HG03095 (cell line): ENCODE measurements at regions not wholly inside any gene's neighbourhood (a gene's known extent, or its start where the extent isn't known, plus 50 kb on each side); places are given as distances from the start of the nearest gene placed in this dataset.

Experiments used
- ATAC-seq: cut with Tn5 transposase; IDR thresholded peaks from one replicate; pipeline ENCODE4 v1.9.1; 2021; ENCODE audit warnings: moderate library complexity; ENCODE audit not compliant: unreplicated experiment

GRCh38 chr21:28828021-28828420 lies 164.7 kb downstream of the LTN1 start:
- no peak for ATAC-seq

DNA sequence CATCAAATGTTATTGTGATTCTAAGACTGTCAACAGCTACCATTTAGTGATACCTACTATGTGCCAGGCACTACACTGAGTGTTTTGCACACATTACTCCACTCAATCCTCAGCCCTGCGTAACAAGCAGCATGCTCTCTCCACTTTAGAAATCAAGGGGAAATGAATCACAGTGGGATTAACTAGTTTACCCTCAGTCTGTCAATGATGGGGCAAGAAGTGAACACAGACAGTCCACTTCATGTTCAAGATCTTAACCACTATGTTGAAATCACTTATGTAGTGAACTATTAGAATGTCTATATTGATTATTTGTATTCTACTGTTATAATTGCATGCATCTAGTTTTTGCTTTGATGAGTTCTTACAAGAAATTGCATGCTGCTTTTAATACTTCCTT lies 165.3 kb downstream of the LTN1 start:
- no peak for ATAC-seq

GRCh38 chr21:28826569-28826968 lies 166.1 kb downstream of the LTN1 start:
- ATAC-seq, result no peak

- no peak for ATAC-seq
Measured at GRCh38 chr21:28826021-28826420, 166.7 kb downstream of the LTN1 start.

GRCh38 chr21:28823429-28823828 lies 169.2 kb downstream of the LTN1 start:
- no peak for ATAC-seq

GRCh38 chr21:28822486-28823335 lies 170.0 kb downstream of the LTN1 start:
- no peak for ATAC-seq

DNA sequence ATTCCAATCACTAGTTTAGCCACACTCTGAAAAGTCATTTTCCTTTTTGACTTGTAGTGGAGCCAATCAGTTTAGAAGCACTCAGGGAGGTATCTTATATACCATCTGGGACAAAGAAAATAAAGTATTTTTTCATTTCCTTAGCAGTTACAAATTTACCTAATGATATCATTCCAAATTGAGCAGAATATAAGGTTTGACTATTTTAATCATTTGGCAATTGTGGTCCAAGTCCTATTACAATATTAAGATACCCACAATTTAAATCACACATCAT lies 170.6 kb downstream of the LTN1 start:
- no peak for ATAC-seq

- ATAC-seq, result no peak
Measured at GRCh38 chr21:28821276-28822122, 171.2 kb downstream of the LTN1 start.

DNA sequence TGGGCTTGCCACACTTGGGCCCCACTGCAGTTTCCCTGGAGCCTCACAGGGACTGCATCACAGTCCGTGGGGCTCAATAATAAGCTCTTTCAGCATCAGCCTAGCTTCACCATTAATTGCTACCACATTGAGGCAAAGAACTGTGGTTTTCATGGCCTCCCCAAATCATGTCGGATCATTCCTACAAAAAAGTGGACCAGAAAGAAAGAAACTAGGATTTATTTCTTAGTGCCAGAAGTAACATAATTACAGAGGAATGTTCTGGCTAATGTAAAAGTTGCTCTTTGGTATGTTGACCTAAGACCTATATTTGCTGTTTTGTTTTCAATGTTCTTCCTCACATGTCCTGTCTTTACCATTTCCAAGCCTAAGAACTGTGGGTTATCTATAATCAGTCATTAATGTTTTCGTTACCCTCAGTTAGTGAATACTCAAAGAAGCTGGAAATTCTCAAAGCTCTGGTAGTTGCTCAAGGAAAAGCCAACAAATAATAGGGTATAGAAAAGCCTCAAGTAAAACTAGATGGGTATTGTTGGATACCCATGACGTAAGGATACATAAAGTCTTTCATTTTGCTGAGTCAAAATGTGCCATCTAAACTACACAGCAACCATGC lies 173.9 kb downstream of the LTN1 start:
- ATAC-seq, result no peak

GRCh38 chr21:28817871-28818270 lies 174.8 kb downstream of the LTN1 start:
- ATAC-seq, result no peak

DNA sequence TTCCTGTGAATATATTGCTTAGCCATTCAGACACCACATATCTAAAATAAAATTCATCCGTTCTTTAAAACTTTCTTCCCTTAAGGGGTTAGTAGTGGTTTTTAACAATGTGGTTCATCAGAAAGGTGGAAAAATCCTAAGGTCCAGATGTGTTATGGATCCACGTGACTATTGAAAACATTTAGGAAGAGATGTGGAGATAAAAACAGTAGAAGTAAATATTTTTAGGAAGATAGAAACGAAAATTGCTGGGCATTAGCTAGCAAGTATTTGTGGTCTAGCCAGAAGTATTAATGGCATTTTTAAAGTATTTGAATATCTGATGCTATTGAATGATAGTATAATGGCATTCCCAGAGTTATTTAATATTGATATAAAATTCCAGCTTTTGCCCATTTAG lies 180.8 kb downstream of the LTN1 start:
- ATAC-seq, result no peak

GRCh38 chr21:28810826-28811524 lies 181.7 kb downstream of the LTN1 start:
- ATAC-seq, result no peak

DNA sequence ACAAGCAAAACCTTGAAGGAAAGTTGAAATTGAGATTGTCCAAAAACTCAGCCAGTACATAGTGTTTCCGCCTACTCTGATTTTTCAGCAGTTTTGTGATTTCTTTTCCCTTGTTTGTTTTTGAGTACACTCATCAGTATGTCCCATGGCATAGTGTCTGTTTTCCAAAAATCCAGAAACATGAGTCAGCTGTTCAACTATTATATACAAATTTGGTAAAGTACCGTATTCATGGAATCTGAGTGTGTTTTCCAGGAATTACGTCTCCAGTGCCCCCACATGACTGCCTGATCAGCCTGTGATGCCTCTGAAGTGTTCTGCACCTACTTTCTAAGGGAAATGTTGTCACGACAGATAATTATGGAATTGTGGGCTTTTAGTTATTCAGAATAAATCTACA lies 186.8 kb downstream of the LTN1 start:
- no peak for ATAC-seq

- ATAC-seq, result no peak
Measured at GRCh38 chr21:28804089-28804670, 188.5 kb downstream of the LTN1 start.

DNA sequence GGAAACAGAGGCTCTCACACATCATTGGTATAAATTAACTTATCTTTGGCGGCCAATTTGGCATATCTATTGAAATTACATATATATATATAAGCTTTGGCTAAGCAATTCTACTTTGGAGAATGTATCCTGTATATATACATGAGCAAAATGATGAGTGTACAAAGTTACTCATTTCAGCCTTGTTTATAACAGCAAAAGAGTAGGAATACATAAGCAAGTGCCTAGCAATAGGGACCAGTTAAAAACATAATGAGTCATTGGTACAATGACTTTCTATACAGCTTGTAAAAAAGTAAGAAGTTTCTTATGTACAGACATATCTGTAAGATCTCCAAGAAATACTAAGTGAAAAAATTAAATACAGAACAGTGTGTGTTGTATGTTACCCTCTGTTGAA lies 190.8 kb downstream of the LTN1 start:
- no peak for ATAC-seq

GRCh38 chr21:28799926-28800325 lies 192.8 kb downstream of the LTN1 start:
- ATAC-seq, result no peak

GRCh38 chr21:28798798-28799197 lies 193.9 kb downstream of the LTN1 start:
- no peak for ATAC-seq

GRCh38 chr21:28795251-28795650 lies 197.4 kb downstream of the LTN1 start:
- ATAC-seq, result no peak

- ATAC-seq, result no peak
Measured at GRCh38 chr21:28794371-28794851, 198.3 kb downstream of the LTN1 start.

DNA sequence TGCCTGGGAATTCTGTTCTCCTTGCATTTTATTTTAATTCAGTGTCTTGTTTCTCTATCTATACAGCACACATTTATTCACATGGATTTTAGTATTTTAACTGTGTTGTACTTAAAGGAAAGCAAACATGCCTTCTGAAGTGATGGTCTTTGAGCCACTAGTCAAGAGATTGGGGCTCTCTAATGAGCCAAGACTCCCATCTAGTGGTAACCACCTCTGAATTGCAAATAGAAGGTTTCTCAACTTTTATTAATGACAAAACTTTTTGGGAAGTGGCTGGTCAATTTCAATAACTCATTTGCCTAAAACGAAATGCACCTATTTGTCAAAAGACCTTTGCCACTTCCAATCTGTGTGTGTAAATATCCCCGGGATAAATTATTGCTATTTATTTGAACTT lies 199.6 kb downstream of the LTN1 start:
- ATAC-seq, result no peak
